ENCODE measurements at regions not wholly inside any gene's neighbourhood (a gene's known extent, or its start where the extent isn't known, plus 50 kb on each side); places are given as distances from the start of the nearest gene placed in this dataset.

DNA sequence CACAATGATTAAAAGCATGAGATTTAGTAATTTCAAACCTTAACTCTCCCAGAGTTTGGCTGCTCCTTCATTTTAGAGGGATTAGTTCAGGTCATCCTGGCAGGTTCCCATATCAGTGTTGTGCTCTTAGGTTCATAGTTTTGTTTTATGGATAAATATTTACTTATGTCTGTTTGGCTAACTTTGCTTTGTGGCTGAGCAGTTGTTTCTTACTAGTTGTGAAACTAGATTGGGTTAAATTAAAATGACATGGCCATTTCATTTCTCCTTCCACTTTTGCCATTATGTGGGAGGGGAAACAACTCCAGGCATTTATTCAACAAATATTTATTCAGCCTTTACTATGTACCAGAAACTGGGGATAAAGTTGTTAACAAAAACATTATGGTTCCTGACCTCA, 158.8 kb downstream of the TMTC3 start:
- Histone ChIP-seq H3K79me2 (ENCODE audit: insufficient read depth, low read length) (no peaks in the 10 kb centered on the region), H3K9me3 (ENCODE audit: low read length) (no peaks in the 10 kb centered on the region), H2AFZ (ENCODE audit: low read length) (no peak overlapping the region), H4K20me1 (ENCODE audit: insufficient read depth, low read length) (no peaks in the 10 kb centered on the region), H3K36me3 (replicated peaks in 1 of 2; ENCODE audit: control insufficient read depth in 1 of 2, insufficient read depth in 2 of 2, low read length in 2 of 2) (no peaks in the 10 kb centered on the region), H3K4me1 (ENCODE audit: insufficient read depth, low read length) (peaks cover 25% of the 10 kb centered on the region; the same call in 1 of the 2 replicates), H3K27me3 (ENCODE audit: control insufficient read depth in 1 of 2, insufficient read depth in 2 of 2, low read length in 2 of 2) (no peaks in the 10 kb centered on the region), H3K4me2 (ENCODE audit: low read depth, low read length) (no peak overlapping the region), H3K9ac (ENCODE audit: insufficient read depth, low read depth, low read length) (no peak overlapping the region), H3K27ac (ENCODE audit: extremely low read length, insufficient read depth, low read length) (no peak overlapping the region), H3K4me3 (replicated peaks in 1 of 3; ENCODE audit: insufficient read depth in 1 of 3, low read depth in 2 of 3, low read length in 3 of 3) (no peak overlapping the region)
- intact Hi-C loops (cut with micrococcal nuclease; ENCODE audit: unreplicated experiment): no loop called here
- in situ Hi-C loops (cut with HindIII; ENCODE audit: extremely low pct_ligation_motif_present, low pct_unique_long_range_greater_than_20kb): no loop called here
- peak; percentile 5 for DNase-seq (ENCODE audit: low spot score)
- FAIRE-seq: no peak
- CTCF ChIA-PET (ENCODE audit: low intra/inter-chr PET ratio, low total read pairs): no interaction called here
- no TSS peak for BruUV-seq (replicated peaks)
- POLR2A ChIA-PET: no interaction called here
- ATAC-seq: peak; percentile 49; the same call in 1 of the 3 replicates
- TF ChIP-seq NR2F2 (IDR thresholded peaks at IDR 0.05; ENCODE audit: borderline replicate concordance, low read depth) (0 out of 2 replicates have a peak, but pooled peaks have one; percentile 18), SCMH1 (CRISPR knock-in tag; IDR thresholded peaks at IDR 0.05; ENCODE audit: borderline replicate concordance) (no peak), FOXP1 (IDR thresholded peaks at IDR 0.05) (no peak), FOXP1 (CRISPR knock-in tag; IDR thresholded peaks at IDR 0.05) (0 out of 2 replicates have a peak, but pooled peaks have one; percentile 30), RORA (CRISPR knock-in tag; IDR thresholded peaks at IDR 0.05) (no peak), SMARCC2 (IDR thresholded peaks at IDR 0.05) (no peak), ZNF543 (CRISPR knock-in tag; IDR thresholded peaks at IDR 0.05) (no peak), ELF3 (CRISPR knock-in tag; IDR thresholded peaks at IDR 0.05) (no peak), SYNCRIP (IDR thresholded peaks at IDR 0.05; ENCODE audit: insufficient read depth, low read depth, low read length) (no peak), HMG20A (CRISPR knock-in tag; IDR thresholded peaks at IDR 0.05; ENCODE audit: borderline replicate concordance) (peak; percentile 68; the same call in 1 of the 2 replicates), ONECUT2 (CRISPR knock-in tag; IDR thresholded peaks at IDR 0.05) (no peak), SMAD3 (CRISPR knock-in tag; IDR thresholded peaks at IDR 0.05) (no peak), FOXA3 (CRISPR knock-in tag; IDR thresholded peaks at IDR 0.05) (0 out of 2 replicates have a peak, but pooled peaks have one; percentile 34), GFI1 (CRISPR knock-in tag; IDR thresholded peaks at IDR 0.05; ENCODE audit: borderline replicate concordance) (peak; percentile 97), NR3C1 (CRISPR knock-in tag; IDR thresholded peaks at IDR 0.05) (no peak)
- TF ChIP-seq, protein P1, sequence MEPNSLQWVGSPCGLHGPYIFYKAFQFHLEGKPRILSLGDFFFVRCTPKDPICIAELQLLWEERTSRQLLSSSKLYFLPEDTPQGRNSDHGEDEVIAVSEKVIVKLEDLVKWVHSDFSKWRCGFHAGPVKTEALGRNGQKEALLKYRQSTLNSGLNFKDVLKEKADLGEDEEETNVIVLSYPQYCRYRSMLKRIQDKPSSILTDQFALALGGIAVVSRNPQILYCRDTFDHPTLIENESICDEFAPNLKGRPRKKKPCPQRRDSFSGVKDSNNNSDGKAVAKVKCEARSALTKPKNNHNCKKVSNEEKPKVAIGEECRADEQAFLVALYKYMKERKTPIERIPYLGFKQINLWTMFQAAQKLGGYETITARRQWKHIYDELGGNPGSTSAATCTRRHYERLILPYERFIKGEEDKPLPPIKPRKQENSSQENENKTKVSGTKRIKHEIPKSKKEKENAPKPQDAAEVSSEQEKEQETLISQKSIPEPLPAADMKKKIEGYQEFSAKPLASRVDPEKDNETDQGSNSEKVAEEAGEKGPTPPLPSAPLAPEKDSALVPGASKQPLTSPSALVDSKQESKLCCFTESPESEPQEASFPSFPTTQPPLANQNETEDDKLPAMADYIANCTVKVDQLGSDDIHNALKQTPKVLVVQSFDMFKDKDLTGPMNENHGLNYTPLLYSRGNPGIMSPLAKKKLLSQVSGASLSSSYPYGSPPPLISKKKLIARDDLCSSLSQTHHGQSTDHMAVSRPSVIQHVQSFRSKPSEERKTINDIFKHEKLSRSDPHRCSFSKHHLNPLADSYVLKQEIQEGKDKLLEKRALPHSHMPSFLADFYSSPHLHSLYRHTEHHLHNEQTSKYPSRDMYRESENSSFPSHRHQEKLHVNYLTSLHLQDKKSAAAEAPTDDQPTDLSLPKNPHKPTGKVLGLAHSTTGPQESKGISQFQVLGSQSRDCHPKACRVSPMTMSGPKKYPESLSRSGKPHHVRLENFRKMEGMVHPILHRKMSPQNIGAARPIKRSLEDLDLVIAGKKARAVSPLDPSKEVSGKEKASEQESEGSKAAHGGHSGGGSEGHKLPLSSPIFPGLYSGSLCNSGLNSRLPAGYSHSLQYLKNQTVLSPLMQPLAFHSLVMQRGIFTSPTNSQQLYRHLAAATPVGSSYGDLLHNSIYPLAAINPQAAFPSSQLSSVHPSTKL (CRISPR knock-in tag; IDR thresholded peaks at IDR 0.05): no peak
- TF ChIP-seq, protein P2, sequence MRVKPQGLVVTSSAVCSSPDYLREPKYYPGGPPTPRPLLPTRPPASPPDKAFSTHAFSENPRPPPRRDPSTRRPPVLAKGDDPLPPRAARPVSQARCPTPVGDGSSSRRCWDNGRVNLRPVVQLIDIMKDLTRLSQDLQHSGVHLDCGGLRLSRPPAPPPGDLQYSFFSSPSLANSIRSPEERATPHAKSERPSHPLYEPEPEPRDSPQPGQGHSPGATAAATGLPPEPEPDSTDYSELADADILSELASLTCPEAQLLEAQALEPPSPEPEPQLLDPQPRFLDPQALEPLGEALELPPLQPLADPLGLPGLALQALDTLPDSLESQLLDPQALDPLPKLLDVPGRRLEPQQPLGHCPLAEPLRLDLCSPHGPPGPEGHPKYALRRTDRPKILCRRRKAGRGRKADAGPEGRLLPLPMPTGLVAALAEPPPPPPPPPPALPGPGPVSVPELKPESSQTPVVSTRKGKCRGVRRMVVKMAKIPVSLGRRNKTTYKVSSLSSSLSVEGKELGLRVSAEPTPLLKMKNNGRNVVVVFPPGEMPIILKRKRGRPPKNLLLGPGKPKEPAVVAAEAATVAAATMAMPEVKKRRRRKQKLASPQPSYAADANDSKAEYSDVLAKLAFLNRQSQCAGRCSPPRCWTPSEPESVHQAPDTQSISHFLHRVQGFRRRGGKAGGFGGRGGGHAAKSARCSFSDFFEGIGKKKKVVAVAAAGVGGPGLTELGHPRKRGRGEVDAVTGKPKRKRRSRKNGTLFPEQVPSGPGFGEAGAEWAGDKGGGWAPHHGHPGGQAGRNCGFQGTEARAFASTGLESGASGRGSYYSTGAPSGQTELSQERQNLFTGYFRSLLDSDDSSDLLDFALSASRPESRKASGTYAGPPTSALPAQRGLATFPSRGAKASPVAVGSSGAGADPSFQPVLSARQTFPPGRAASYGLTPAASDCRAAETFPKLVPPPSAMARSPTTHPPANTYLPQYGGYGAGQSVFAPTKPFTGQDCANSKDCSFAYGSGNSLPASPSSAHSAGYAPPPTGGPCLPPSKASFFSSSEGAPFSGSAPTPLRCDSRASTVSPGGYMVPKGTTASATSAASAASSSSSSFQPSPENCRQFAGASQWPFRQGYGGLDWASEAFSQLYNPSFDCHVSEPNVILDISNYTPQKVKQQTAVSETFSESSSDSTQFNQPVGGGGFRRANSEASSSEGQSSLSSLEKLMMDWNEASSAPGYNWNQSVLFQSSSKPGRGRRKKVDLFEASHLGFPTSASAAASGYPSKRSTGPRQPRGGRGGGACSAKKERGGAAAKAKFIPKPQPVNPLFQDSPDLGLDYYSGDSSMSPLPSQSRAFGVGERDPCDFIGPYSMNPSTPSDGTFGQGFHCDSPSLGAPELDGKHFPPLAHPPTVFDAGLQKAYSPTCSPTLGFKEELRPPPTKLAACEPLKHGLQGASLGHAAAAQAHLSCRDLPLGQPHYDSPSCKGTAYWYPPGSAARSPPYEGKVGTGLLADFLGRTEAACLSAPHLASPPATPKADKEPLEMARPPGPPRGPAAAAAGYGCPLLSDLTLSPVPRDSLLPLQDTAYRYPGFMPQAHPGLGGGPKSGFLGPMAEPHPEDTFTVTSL (CRISPR knock-in tag; IDR thresholded peaks at IDR 0.05; ENCODE audit: borderline replicate concordance): peak; percentile 20; the same call in 1 of the 2 replicates
